HG02981 (cell line): ENCODE measurements at regions not wholly inside any gene's neighbourhood (a gene's known extent, or its start where the extent isn't known, plus 50 kb on each side); places are given as distances from the start of the nearest gene placed in this dataset.

ENCODE experiments used
- ATAC-seq: cut with Tn5 transposase; IDR thresholded peaks from one replicate; pipeline ENCODE4 v1.9.1; 2021; ENCODE audit warnings: mild to moderate bottlenecking, moderate library complexity; ENCODE audit not compliant: unreplicated experiment

DNA sequence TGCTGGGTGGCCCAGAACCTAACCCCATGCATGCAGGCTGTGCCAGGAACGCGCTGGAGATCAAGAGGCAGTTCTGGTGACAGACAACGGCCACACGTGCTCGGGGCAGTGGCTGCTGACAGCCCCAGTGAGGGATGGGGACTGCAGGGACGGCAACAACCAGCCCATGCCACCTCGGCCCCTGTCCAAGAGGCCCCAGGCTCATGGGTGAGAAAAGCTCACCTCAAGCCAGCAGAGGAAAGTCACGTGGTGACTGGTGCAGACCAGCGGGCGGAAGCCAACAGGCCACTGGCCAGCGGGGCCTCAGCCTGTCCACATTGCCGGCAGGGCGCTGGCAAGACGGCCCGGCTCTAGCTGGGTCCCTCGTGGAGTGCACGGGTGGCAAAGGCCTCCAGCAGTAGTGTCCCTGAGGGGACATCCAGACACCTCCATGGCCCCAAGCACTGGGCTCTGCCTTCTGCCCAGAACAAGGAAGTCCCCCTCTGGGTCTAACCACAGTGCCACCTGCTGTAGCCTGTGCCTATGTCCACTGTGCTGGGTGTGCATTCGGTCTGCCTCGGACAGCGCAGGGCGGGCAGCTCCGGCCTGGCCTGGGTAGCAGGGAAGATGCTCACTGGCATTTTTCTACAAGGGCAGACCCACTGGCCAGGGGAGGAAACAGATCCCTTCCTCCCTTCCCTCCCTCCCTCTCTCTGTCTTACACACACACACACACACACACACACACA is 134.1 kb downstream of the NCOR2 start:
- no peak for ATAC-seq

DNA sequence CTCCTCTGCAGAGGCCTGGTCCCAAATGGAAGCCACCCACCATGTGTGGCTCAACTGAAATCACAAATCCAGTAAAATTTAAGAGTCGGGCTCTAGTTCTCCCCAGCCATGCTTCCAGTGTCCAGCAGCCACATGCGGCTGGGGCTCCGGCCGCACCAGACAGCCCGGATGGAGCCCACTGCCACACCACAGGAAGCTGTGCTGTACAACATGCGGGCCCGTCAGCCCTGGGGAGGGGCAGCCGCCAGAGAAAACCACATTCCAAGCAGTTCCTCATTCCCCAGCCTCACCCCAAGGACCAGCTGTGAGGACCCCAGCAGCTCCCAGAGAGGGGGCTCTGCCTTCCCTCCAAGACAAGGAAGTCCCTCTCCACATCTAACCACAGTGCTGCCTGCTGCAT is 135.0 kb downstream of the NCOR2 start:
- ATAC-seq = no peak

DNA sequence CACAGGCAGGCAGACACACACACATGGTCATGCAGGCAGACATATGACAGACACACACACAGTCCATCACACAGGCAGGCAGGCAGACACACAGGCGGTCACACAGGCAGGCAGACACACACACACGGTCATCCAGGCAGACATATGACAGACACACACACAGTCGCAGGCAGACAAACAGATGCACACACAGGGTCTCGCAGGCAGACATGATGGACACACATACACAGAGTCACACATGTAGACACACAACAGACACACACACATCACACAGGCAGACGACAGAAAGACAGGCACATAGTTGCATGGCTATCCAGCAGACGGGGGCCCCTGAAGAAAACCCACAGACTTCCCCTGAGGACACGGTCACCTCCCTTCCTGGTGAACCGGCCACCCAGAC is 135.4 kb downstream of the NCOR2 start:
- ATAC-seq = no peak

DNA sequence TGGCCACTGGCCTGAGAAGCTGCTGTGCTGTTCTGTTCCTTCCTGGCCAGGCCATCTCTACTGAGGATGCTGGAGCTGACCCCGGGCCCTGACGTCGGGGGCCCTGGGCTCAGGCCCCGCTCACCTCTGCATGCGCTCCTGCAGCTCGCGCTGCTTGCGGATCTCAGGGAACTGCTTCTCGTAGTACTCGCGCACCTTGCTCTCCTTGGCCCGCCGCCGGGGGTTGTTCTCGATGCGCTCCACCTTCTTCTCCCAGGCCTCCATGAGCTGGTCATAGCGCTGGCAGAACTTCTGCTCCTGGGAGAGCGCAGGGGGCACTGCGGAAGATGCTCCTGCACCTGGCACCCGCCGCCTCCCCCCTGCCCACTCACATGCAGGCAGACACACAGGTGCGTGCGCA is 135.6 kb downstream of the RFLNA start:
- ATAC-seq = no peak

DNA sequence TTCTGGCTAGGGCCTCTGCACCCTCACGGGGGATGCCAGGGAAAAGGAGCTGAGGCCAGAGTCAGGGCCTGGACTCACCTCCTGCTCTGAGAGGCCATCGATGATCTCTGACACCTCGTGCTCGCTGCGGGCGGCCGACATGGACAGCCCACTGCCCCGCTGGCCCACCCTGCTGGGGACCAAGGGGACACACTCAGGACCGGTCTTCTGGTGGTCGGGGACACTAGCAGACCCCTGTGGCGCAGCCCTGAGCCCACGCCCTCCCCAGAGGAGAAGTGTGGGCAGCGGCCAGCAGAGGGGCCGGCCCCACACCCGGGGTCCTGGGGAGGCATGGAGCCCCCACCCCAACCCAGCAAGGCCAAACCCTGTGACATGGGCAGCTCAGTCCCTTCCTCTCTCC is 134.6 kb downstream of the RFLNA start:
- no peak for ATAC-seq

DNA sequence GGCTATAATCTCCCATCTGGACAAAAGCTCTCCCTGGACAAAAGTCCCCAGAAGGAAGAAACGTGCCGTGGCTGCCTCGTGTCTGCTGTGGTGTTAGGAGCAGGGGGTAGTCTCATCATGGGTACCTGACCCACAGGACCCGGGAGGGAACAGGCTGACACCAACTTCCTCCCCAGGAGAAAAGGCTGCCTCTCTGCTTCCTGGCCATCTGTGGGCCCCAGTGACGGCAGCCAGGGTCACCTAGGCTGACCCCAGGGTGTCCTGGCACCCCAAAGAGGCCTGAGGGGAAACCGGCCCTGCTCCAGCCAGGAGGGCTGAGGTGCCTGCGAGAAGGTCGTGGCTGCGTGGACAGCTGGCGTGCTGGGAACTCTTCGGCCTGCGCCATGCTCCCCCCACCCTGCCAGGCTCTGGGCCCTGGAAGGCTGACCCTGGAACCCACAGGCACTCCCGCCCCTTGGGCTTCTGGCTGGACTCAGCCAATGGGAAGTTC is 133.9 kb downstream of the RFLNA start:
- no peak for ATAC-seq

DNA sequence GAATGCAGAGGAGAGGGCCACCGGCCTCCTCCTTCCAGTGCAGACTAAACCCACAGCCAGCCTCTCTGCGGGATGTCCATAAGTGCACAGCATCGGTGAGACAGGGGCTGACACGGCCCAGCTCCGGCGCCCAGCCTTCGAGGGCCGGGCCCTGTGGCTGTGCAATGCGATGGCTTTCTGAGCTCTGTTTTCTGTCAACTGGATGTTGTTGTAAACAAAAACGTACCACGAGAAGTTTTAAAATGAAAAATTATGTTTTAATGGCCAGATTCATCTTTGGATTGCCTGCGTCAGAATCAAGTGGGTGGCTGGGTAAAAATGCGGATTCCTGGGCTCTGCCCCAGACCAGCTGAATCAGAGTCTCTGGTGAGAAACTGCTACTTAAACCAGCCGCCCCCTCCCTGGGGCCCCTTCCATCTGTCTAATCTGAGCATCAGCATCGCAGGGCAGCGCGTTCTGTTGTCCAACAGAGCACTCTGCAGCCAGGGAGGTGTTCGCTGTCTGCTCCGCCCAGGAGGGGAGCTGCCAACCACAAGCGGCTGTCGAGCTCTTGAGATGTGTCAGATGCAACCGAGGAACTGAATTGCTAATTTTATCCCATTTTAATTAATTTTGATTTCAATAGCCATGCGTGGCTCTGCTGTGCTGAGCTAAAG is 133.4 kb downstream of the RFLNA start:
- ATAC-seq = no peak

DNA sequence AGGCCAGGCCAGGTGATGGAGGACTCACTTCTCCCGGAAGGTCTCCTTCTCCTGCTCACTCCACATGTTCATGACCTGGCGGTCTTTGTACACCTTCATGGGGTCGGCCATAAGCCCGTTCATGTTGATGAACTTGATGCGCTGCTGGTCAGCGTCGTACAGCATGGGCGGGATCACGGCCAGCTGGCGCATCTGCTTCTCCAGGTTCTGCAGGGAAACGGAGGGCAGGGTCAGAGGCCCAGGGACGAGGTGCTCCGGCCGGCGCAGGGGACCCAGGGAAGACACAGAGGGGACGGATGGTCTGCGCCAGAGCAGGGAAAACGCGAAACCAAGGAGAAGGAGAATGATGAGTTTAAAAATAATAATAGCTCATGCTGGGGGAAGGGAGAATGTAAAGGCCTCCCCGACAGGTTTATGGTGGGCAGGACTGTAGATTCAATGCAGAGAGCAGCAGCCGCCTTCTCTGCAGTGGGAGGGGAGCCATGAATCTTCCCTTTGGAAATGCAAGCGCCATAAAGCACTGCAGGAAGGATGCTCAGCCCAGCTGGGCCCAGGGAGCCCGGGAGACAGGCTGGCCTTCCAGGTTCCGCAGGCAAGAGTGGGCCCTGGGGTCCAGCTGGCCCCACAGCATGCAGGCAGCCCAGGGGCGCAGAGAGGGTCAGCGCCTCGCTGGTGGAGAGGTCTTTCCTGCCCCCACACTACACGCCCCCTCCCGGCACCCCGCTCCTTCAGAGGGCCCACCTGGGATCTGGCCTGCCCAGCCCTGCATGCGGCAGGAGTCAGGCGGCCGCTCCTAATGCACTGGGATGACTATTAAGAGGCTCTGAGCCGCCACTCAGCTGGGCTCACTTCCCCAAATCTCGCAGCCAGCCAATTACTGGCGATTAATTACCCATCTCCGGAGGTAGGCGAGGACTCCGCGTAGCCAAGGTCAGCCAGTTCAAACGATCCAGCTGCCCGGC is 132.0 kb downstream of the RFLNA start:
- ATAC-seq = no peak

DNA sequence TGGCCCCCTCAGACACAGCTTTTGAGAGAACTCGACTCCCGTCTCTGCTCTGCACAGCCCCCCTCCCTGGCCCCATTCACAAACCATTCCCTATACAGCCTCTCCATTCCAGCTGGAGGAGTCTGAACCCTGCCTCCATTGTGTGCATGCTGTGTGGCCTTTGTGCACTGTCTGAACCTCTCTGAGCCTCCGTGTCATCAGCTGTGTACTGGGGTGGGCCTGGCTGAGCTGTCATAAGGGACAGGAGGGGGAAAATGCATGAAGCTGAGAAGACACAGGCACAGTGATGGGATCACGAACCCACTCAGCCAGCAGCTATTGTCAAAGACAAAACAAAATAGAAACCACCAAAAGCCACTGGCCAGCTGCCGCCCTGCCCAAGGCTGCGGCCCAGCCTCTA is 130.8 kb downstream of the RFLNA start:
- ATAC-seq = no peak

DNA sequence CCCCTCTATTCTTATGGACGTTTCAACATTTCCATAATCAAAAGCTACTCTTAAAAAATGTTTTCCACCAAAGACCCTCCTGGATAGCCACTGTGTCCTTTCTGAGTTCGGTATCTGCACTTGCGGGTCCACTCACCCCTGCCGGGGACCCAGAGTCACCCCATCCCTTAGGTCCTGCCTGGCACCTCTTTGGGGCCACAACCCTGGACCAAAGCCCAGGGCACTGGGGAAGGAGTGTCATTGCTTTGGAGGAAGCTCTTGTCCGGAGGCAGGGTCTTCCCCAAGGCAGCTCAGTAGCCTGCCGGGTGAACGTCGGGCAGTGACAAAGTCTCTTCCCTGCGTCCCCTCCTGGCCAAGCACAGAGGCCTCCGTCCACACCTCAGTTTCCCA is 129.6 kb downstream of the RFLNA start:
- ATAC-seq = no peak

DNA sequence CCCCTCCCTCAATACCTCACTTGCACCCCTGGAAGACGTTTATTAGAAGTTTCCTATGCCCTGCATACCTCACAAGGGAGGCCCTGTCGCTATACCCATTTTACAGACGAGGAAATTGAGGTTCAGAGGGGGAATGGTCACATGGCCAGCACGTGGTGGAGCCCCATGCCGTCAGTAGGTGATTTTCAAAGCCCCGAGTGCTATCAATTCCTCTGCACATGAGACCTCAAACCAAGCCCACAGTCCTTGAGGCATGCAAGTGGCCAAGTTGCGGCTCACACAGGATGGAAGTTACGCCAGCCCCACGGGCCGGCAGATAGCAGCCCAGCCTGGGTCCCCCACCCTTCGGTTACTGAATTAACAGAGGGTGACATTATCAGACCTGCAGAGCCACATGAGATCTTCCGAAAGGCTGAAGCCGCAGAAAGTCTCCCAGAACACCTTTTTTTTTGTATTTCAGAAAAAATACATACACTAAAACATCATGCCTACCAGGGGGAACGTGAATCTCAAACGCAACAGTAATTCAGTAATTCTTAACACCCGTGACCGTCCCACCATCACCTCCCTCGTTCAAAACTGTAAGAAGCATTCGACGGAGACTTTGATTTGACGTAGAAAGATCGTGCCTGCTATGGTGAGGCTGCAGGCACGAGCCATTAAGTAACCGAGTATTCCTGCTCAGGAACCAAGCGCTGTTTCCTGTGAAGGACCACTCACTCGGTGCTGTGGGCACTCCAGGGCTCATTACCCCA is 129.0 kb downstream of the RFLNA start:
- no peak for ATAC-seq

DNA sequence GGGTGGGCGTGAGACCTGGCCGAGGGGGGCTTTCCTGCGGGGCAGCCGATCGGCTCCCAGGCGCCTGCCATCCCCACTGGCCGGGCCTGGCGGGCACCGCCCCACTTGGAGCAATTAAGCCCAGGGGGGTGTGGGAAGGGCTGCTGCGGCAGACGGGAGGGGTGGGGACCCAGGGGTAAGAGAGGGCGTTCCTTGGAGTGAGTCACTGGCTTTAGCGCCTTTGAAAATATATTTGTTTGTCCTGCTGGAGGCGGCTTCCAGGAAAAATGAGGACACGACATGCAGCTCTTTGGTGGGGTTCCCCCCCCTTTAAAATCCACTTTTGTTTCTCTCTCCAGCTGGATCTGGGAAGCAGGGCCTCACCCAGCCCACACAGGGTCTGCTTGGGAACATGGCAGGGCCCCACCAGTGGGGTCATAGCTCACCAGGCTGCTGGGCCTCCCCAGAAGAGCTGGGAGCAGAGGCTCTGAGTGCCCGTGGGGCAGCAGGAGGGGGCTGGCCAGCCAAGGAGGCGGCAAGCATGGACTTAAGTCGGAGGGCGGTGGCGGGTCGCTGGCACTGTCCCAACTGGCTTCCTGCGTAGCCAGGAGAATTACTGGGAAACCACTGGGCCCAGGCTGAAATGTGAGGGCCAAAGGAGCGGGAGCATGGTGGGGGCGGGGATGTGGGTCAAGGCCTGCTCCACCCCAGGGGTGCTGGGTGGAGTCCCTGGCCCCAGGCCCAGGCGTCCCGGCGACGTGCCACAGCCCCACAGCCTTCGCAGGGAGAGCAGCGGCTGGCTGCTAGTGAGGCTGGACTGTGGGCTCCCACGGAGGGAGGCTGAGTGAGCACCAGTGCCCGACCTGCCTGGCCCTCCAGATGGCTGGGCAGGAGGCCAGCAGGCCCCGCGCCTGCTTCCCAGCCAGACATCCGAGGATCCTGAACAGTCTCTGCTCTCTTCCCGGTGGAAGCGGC is 128.0 kb downstream of the RFLNA start:
- no peak for ATAC-seq

DNA sequence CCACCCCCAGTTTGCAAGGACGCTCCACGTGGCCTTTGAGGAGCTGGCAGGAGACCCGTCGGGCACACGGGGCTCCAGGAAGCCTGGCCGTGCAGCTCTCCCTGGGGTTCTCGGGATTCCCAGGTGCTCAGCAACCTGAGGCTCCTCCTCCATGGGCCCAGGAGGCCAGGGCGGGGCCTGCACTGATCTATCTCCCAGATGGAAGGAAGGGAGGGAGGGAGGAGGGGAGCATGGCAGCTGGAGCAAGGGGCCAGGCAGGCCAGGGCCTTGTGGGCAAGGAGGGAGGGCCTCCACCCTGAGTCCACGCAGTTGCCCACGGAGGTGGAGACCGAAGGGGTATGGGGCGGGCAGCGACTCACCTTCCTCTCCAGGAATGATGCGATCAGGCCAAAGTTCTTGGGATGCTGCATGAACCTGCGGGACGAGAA is 127.3 kb downstream of the RFLNA start:
- ATAC-seq = no peak

DNA sequence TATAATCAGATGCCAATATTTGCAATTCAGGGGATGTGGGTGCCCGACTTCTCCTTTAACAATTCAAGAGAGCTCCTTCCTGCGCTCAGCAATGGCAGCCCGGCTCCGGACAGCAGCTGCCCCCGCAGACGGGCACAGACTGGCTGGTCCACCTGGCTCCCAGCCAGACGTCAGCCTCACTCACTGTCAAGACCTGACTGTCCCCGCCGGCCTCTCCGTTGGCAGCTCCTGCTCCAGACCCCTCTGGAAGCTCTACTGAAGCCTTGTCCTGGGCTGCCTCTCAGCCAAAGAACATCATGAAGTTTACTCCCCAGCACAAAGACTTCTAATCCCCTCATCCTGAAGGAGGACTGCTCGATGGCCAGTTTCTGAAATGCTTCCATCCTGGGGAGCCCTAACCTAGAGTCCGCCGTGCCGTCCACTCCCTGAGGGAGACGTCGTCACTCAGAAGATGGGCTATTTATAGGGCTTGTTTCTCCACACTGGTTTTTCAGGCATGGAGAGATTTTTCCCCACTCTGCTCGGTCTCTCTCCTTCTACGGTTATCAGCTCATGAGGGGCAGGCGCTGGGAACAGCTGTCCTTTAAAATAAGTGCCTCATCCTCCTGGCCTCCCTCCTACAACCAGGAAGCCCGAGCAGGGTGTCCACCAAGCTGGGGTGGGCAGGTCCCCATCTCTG is 126.2 kb downstream of the RFLNA start:
- no peak for ATAC-seq

DNA sequence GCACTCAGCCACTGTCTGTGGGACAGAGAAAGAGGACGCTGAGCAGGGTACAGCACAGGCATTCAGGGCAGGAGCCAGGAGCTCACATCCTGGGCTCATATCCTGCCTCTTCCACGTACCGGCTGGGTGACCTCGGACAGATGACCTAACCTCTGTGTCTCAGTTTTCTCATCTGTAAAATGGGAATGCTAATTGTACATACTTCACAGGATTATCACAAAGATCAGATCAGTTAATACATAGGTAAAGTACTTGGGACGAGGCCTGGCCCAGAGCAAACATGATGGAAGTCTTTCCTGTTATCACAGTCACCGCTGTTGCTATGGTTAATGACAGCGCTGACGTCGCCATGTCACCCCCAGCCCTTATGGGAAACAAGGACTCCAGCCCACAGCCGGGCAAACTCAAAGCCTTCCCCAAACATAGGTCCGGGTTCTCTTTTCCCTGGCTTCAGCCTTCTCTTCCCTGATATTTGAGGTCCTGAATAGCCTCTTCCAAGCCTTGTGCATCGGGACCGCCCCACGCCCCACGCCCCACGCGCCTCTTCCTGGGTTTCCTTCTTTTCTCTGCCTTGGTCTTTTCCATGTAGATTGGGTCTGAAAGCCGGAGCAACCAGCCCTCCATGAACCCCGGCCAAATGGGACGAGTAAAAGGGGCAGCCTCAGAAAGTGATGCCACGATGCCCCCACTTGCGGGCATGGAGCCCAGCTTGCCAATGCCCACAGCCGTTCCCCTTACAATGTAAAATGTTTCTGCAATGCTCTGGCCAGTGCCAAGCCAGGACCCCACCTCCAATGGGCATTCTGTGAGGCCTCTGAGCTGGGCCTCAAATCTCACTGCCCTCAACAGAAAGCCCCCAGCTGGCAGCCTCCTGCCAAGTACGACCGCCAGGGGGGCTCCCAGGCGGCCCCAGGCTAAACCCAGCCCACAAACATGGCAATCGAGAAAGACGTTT is 125.4 kb downstream of the RFLNA start:
- ATAC-seq = no peak

DNA sequence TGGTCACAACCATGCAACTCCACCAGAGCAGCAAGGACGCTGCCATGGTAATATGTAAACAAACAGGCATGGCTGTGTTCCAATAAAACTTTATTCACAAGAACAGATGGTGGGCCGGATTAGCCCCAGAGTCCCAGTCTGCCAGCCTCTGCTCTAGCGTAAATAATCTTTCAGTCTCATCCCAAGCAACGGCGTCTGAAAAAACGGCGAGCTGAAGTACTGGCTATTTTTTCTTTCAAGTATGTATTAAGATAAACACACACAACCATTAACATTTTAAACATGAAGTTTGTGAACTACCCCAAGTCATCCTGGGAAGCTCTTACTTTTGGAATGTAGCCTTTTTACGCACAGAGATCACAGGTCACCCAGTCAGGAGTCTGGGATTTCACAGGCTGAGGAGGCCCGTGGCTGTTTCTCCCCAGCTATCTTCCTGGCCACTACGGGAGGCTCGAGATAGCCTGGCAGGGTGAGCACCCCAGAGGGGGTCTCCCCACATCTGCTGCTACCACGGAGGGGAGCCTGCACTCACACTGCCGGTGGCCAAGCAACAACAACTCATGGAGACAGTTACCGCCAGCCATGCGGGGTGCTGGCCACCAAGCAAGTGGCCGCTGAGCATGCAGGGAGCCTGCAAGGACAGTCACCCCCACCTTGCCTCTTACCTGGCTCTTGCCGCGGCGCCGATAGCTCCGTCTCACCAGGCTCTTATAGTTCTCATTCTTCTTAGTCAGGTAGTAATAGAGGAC is 124.6 kb downstream of the RFLNA start:
- no peak for ATAC-seq

DNA sequence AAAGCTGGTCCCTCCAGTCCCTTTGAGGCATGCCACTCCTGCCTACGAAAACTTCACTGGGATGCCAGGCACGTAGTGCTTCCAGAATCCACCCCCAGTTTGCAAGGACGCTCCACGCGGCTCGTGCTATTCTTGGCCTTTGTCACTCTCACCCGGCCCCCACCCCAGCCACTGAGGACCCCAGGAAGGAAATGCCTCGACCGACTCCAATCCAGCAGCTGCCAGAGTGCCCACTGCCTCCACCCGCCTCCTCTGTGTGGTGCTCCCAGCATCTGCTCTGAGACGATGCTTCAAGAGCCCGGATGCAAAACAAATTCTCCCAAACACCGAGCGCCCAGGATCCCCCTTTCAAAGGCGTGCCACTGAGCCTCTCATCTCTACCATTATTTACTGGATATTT is 123.9 kb downstream of the RFLNA start:
- ATAC-seq = no peak
